Neural progenitor cell (in vitro differentiated cells): ENCODE measurements at regions not wholly inside any gene's neighbourhood (a gene's known extent, or its start where the extent isn't known, plus 50 kb on each side); places are given as distances from the start of the nearest gene placed in this dataset.
A peak's percentile ranks its signal among the peaks of the same experiment; 100 is the strongest.
"Not testable (repeated sequence)": the region's sequence is repeated elsewhere in the genome, so short reads cannot be mapped to it uniquely, and the experiment has no call there.

Experiments used
- DNase-seq: peaks from one replicate; pipeline ENCODE4 v3.0.0-alpha.2; 2016; ENCODE audit warnings: low spot score
- H2AFZ ChIP-seq: fragments of 200-600 bp; sonication (generic); replicated peaks from 2 replicates; pipeline ENCODE4 v1.6.1; 2016; ENCODE audit warnings: antibody characterized with exemption
- H3F3A ChIP-seq: fragments of 200-600 bp; sonication (generic); 2 replicates; pipeline ENCODE4 v1.6.1; 2016; ENCODE audit warnings: antibody characterized with exemption, low read depth
- H3K27ac ChIP-seq: fragments of 200-600 bp; sonication (generic); 2 replicates; pipeline ENCODE4 v1.5.1; 2016; ENCODE audit warnings: mild to moderate bottlenecking
- H3K27me3 ChIP-seq: fragments of 200-600 bp; sonication (generic); 2 replicates; pipeline ENCODE4 v1.6.1; 2016; ENCODE audit warnings: mild to moderate bottlenecking, moderate library complexity
- H3K36me3 ChIP-seq: fragments of 200-600 bp; sonication (generic); 2 replicates; pipeline ENCODE4 v1.5.1; 2016
- H3K4me1 ChIP-seq: fragments of 200-600 bp; sonication (generic); 2 replicates; pipeline ENCODE4 v1.6.1; 2016; ENCODE audit warnings: mixed run types
- H3K4me2 ChIP-seq: fragments of 200-600 bp; sonication (generic); 2 replicates; pipeline ENCODE4 v1.6.1; 2016
- H3K4me3 ChIP-seq: fragments of 200-600 bp; sonication (generic); 2 replicates; pipeline ENCODE4 v1.5.1; 2016
- H3K79me2 ChIP-seq: fragments of 200-600 bp; sonication (generic); 2 replicates; pipeline ENCODE4 v1.6.1; 2016; ENCODE audit warnings: low read depth
- H3K9ac ChIP-seq: fragments of 200-600 bp; sonication (generic); 2 replicates; pipeline ENCODE4 v1.6.1; 2016
- H3K9me3 ChIP-seq: fragments of 200-600 bp; sonication (generic); 2 replicates; pipeline ENCODE4 v1.5.1; 2016; ENCODE audit warnings: low read depth
- H4K20me1 ChIP-seq: fragments of 200-600 bp; sonication (generic); 2 replicates; pipeline ENCODE4 v1.6.1; 2016; ENCODE audit warnings: low read depth
- H3K27ac Mint-ChIP-seq: 3 replicates; pipeline ENCODE4 v1.8.0; 2021; ENCODE audit warnings: mixed read lengths
- H3K27me3 Mint-ChIP-seq: 2 replicates; pipeline ENCODE4 v1.8.0; 2022; ENCODE audit warnings: low read depth, mild to moderate bottlenecking, inconsistent platforms, moderate library complexity, mixed read lengths; ENCODE audit not compliant: insufficient read depth
- H3K36me3 Mint-ChIP-seq: 3 replicates; pipeline ENCODE4 v1.8.0; 2021; ENCODE audit warnings: mixed read lengths
- H3K4me1 Mint-ChIP-seq: 3 replicates; pipeline ENCODE4 v1.8.0; 2021; ENCODE audit warnings: mixed read lengths
- H3K4me3 Mint-ChIP-seq: 3 replicates; pipeline ENCODE4 v1.8.0; 2021; ENCODE audit warnings: mild to moderate bottlenecking, moderate library complexity, mixed read lengths
- H3K9me3 Mint-ChIP-seq: 3 replicates; pipeline ENCODE4 v1.8.0; 2020; ENCODE audit warnings: mixed read lengths
- CTCF ChIP-seq: fragments of 200-600 bp; sonication (generic); IDR thresholded peaks from 2 replicates; pipeline ENCODE4 v1.5.1; 2017; ENCODE audit warnings: antibody characterized with exemption, mild to moderate bottlenecking
- EZH2 ChIP-seq: fragments of 200-600 bp; sonication (generic); IDR thresholded peaks from 2 replicates; pipeline ENCODE4 v1.6.1; 2017; ENCODE audit warnings: antibody characterized with exemption, mild to moderate bottlenecking, moderate library complexity
- EZH2phosphoT487 ChIP-seq: fragments of 200-600 bp; sonication (generic); IDR thresholded peaks from 2 replicates; pipeline ENCODE4 v1.6.1; 2017; ENCODE audit warnings: antibody characterized with exemption

- not testable (repeated sequence) for H3K27ac ChIP-seq, H3K36me3 Mint-ChIP-seq, H3K4me1 Mint-ChIP-seq, H3K9me3 Mint-ChIP-seq, H3K36me3 ChIP-seq, H3K9me3 ChIP-seq, H3K79me2 ChIP-seq, H3K4me3 Mint-ChIP-seq, H3K9ac ChIP-seq, DNase-seq, H3K27me3 Mint-ChIP-seq, H3K27me3 ChIP-seq, H3F3A ChIP-seq, H4K20me1 ChIP-seq, H3K27ac Mint-ChIP-seq, H3K4me3 ChIP-seq
- Histone ChIP-seq H3K4me2 (peak overlapping the region; percentile 57), H3K4me1 (peaks cover 19% of the 10 kb centered on the region), H2AFZ (peak overlapping the region; percentile 50)
These were observed 168.5 kb downstream of the AVL9 start for GRCh38 chr7:32663805-32664211.

GRCh38 chr7:32662509-32662908 lies 167.2 kb downstream of the AVL9 start:
- H3K4me3 Mint-ChIP-seq, H3K79me2 ChIP-seq, H3K27me3 Mint-ChIP-seq, H3K4me2 ChIP-seq, H3K9me3 Mint-ChIP-seq, H3K27ac ChIP-seq, DNase-seq, H2AFZ ChIP-seq, H3K27me3 ChIP-seq, H3K4me3 ChIP-seq, H3K4me1 Mint-ChIP-seq, H3K36me3 ChIP-seq, H3F3A ChIP-seq, H3K9me3 ChIP-seq, H4K20me1 ChIP-seq, H3K27ac Mint-ChIP-seq, H3K9ac ChIP-seq, H3K36me3 Mint-ChIP-seq: not testable (repeated sequence)
- peaks cover 19% of the 10 kb centered on the region for H3K4me1 ChIP-seq

DNA sequence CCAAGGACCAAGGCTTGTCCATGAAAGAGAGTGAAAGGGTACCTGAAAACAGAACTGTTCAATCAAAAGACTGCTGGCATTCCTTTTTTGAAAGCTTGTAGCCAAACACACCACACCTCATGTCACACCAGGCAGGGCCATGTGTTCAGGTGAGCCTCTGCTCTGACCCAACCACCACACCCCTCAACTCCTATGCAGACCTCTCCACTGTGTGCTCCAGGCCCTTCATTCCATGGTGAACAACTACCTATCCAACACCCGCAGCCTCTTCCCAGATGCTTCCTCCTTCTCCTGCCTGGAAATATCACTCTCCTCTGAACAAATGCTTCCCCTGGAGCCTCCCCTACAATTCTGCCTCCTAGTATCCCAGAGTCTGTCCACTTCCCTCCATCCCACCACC lies 166.6 kb downstream of the AVL9 start:
- DNase-seq, result no peak
- Histone ChIP-seq H3K36me3 (no peaks in the 10 kb centered on the region), H3F3A (no peaks in the 10 kb centered on the region), H3K9me3 (no peaks in the 10 kb centered on the region), H4K20me1 (no peaks in the 10 kb centered on the region), H3K79me2 (no peaks in the 10 kb centered on the region), H3K27ac (no peak overlapping the region), H3K4me1 (peaks cover 19% of the 10 kb centered on the region), H3K4me2 (no peak overlapping the region), H2AFZ (no peak overlapping the region), H3K27me3 (no peaks in the 10 kb centered on the region), H3K9ac (no peak overlapping the region), H3K4me3 (no peak overlapping the region)
- Mint-ChIP-seq H3K4me3 (no peak overlapping the region), H3K36me3 (no peaks in the 10 kb centered on the region), H3K27me3 (no peaks in the 10 kb centered on the region), H3K4me1 (peaks cover 6% of the 10 kb centered on the region), H3K9me3 (no peaks in the 10 kb centered on the region), H3K27ac (no peak overlapping the region)
- TF ChIP-seq EZH2 (no peak), EZH2phosphoT487 (no peak), CTCF (no peak)

DNA sequence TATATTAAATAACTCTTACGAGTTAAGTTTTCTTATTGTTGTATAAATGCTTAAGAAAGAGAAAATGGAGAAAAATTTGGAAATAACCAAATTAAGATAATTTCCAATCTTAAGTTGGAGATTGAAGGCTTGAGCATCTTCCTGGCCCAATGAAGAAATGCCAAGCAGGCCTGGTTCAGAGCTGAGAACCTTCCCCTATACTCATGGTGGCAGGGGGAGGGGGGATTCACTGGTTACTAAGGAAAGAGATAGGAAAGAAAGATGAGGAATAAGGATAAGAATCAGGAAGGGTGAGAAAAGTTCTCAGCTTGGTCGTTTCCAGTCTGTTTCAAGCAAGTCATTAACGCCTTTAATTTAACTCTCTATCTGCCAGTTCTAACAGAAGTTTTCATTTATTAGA lies 166.2 kb downstream of the AVL9 start:
- no peak overlapping the region for H3K4me3 Mint-ChIP-seq
- Histone ChIP-seq H3K9me3 (no peaks in the 10 kb centered on the region), H3K27me3 (no peaks in the 10 kb centered on the region), H3K4me1 (peaks cover 19% of the 10 kb centered on the region), H3K27ac (no peak overlapping the region), H3K4me2 (no peak overlapping the region), H3K36me3 (no peaks in the 10 kb centered on the region), H4K20me1 (no peaks in the 10 kb centered on the region), H3F3A (no peaks in the 10 kb centered on the region), H2AFZ (no peak overlapping the region), H3K9ac (no peak overlapping the region), H3K4me3 (no peak overlapping the region), H3K79me2 (no peaks in the 10 kb centered on the region)
- no peak for DNase-seq
- H3K4me1 Mint-ChIP-seq, result peaks cover 9% of the 10 kb centered on the region
- H3K36me3 Mint-ChIP-seq, result no peaks in the 10 kb centered on the region
- H3K9me3 Mint-ChIP-seq, result no peaks in the 10 kb centered on the region
- H3K27me3 Mint-ChIP-seq, result no peaks in the 10 kb centered on the region
- H3K27ac Mint-ChIP-seq, result no peak overlapping the region
- TF ChIP-seq EZH2phosphoT487 (no peak), EZH2 (no peak)

- H3K27me3 Mint-ChIP-seq, result no peaks in the 10 kb centered on the region
- no peak overlapping the region for H3K27ac Mint-ChIP-seq
- no peaks in the 10 kb centered on the region for H3K36me3 Mint-ChIP-seq
These were observed 165.6 kb downstream of the AVL9 start for GRCh38 chr7:32660936-32661335.

More at GRCh38 chr7:32660936-32661335, 165.6 kb downstream of the AVL9 start:
- no peak overlapping the region for H3K27ac ChIP-seq
- Mint-ChIP-seq H3K4me3 (no peak overlapping the region), H3K9me3 (no peaks in the 10 kb centered on the region), H3K4me1 (peaks cover 9% of the 10 kb centered on the region)
- TF ChIP-seq CTCF, result no peak
- TF ChIP-seq EZH2phosphoT487, result no peak
- TF ChIP-seq EZH2, result no peak
- no peaks in the 10 kb centered on the region for H3F3A ChIP-seq
- no peaks in the 10 kb centered on the region for H3K27me3 ChIP-seq
- H3K4me1 ChIP-seq, result peaks cover 19% of the 10 kb centered on the region
- no peak for DNase-seq
- no peaks in the 10 kb centered on the region for H3K79me2 ChIP-seq
- no peaks in the 10 kb centered on the region for H3K36me3 ChIP-seq
- no peak overlapping the region for H3K4me2 ChIP-seq
- H3K9ac ChIP-seq, result no peak overlapping the region
- H4K20me1 ChIP-seq, result no peaks in the 10 kb centered on the region
- no peak overlapping the region for H2AFZ ChIP-seq
- no peak overlapping the region for H3K4me3 ChIP-seq
- no peaks in the 10 kb centered on the region for H3K9me3 ChIP-seq
